ENCODE measurements at regions not wholly inside any gene's neighbourhood (a gene's known extent, or its start where the extent isn't known, plus 50 kb on each side); places are given as distances from the start of the nearest gene placed in this dataset.

GRCh38 chr18:2087877-2088673 lies 483.2 kb downstream of the METTL4 start:
- no peak overlapping the region for H3K4me3 ChIP-seq (ENCODE audit: low read depth, low read length)
- DNase-seq (ENCODE audit: low read depth): no peak
- TF ChIP-seq CTCF (IDR thresholded peaks at IDR 0.05; ENCODE audit: low read depth, low read length, missing control alignments): no peak

GRCh38 chr18:2089396-2089795 lies 481.9 kb downstream of the METTL4 start:
- no peak for TF ChIP-seq CTCF (IDR thresholded peaks at IDR 0.05; ENCODE audit: low read depth, low read length, missing control alignments)
- H3K4me3 ChIP-seq (ENCODE audit: low read depth, low read length): no peak overlapping the region
- no peak for DNase-seq (ENCODE audit: low read depth)

GRCh38 chr18:2091937-2092336 lies 479.4 kb downstream of the METTL4 start:
- no peak for TF ChIP-seq CTCF (IDR thresholded peaks at IDR 0.05; ENCODE audit: low read depth, low read length, missing control alignments)
- no peak for DNase-seq (ENCODE audit: low read depth)
- no peak overlapping the region for H3K4me3 ChIP-seq (ENCODE audit: low read depth, low read length)

- H3K4me3 ChIP-seq (ENCODE audit: low read depth, low read length): no peak overlapping the region
- no peak for TF ChIP-seq CTCF (IDR thresholded peaks at IDR 0.05; ENCODE audit: low read depth, low read length, missing control alignments)
- no peak for DNase-seq (ENCODE audit: low read depth)
Observed at GRCh38 chr18:2096551-2096950, 474.8 kb downstream of the METTL4 start.

- no peak for DNase-seq (ENCODE audit: low read depth)
- TF ChIP-seq CTCF (IDR thresholded peaks at IDR 0.05; ENCODE audit: low read depth, low read length, missing control alignments): no peak
- H3K4me3 ChIP-seq (ENCODE audit: low read depth, low read length): no peak overlapping the region
Observed at GRCh38 chr18:2100694-2101213, 470.6 kb downstream of the METTL4 start.

GRCh38 chr18:2102022-2102421 lies 469.3 kb downstream of the METTL4 start:
- no peak for DNase-seq (ENCODE audit: low read depth)
- H3K4me3 ChIP-seq (ENCODE audit: low read depth, low read length): no peak overlapping the region
- no peak for TF ChIP-seq CTCF (IDR thresholded peaks at IDR 0.05; ENCODE audit: low read depth, low read length, missing control alignments)

GRCh38 chr18:2103299-2103698 lies 468.0 kb downstream of the METTL4 start:
- DNase-seq (ENCODE audit: low read depth): no peak
- H3K4me3 ChIP-seq (ENCODE audit: low read depth, low read length): no peak overlapping the region
- TF ChIP-seq CTCF (IDR thresholded peaks at IDR 0.05; ENCODE audit: low read depth, low read length, missing control alignments): no peak

Measured in GM12864 (cell line).